ENCODE measurements at regions not wholly inside any gene's neighbourhood (a gene's known extent, or its start where the extent isn't known, plus 50 kb on each side); places are given as distances from the start of the nearest gene placed in this dataset.
"Not testable (repeated sequence)": the region's sequence is repeated elsewhere in the genome, so short reads cannot be mapped to it uniquely, and the experiment has no call there.

DNA sequence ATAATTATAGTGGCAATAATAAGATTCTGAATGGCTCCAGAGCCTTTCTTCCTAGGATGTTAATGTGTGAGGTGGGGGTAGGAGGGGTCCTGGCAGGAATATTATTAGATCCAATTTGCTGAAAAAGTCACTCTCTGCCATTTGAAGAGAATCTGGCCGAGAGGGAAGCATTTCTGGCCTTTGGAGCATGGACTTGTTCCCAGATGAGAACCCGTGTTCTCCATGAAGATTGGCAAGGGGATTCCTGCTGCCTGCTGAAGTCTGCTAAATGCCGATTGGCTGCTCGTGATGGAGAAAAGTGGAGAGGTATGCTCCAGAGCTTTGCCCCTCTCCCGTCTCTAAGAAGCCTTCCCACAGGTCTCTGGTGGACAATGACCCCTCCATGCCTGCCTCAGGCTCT lies 135.6 kb downstream of the TRIM43 start:
- DNase-seq (ENCODE audit: low spot score); H3K36me3 Mint-ChIP-seq (ENCODE audit: low read depth); H3K9me3 Mint-ChIP-seq; H3K4me1 Mint-ChIP-seq (ENCODE audit: low read depth); H3K4me3 Mint-ChIP-seq; H3K27ac Mint-ChIP-seq: not testable (repeated sequence)
- peaks cover 10% of the 10 kb centered on the region for H3K27me3 Mint-ChIP-seq (ENCODE audit: low read depth)

DNA sequence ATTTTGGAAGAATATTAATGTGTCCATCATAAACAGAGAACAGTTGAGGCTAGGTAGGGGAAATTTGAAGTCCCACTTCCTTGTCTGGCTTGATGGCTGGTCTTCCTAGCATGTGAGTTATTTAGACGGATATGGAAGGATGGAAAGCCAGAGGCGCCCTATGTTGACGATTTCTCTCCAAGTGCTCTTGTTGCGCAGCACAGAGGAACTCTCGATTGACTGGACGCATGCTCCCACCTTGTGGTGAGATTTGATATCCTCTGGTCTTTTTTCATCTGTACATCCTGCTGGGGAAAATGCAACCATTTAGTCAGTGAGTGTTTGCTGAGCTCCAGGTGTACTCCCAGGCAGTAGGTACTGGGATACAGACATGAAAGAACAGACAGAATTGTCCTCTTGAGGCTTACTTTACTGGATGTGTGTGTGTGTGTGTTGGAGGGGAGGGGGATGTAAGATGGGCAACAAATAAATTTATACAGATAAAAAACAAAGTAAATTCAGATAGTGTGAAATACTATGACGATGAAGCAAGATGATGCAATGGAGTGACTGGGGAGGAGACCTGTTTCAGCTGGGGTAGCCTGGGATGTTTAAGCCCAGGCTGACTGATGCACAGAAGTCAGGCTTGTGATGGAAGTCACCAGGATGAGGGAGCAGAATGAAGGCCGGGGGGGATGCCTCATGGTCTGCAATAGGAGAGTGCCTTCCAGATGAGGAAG lies 137.2 kb downstream of the TRIM43 start:
- Mint-ChIP-seq H3K4me3 (no peak overlapping the region), H3K27me3 (ENCODE audit: low read depth) (peaks cover 16% of the 10 kb centered on the region), H3K4me1 (ENCODE audit: low read depth) (no peaks in the 10 kb centered on the region), H3K27ac (no peak overlapping the region), H3K36me3 (ENCODE audit: low read depth) (no peaks in the 10 kb centered on the region), H3K9me3 (no peaks in the 10 kb centered on the region)
- peak; percentile 15 for DNase-seq (ENCODE audit: low spot score)

DNA sequence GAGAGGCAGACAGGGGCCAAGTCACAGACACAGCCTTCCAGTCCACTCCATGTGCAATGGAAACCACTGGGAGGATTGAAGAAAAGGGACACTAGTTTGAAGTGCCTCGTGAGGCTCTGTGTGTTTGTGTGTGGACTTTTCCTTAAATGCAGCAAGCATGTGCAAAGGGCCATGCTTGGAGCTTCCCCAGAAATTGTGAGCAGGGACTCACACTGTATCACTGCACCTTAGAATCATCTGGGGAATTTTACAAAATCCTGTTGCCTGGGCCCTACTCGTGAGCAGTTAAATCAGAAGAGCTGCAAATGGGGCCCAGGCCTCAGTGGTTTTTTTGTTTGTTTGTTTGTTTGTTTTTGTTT lies 137.8 kb downstream of the TRIM43 start:
- Mint-ChIP-seq H3K9me3 (no peaks in the 10 kb centered on the region), H3K4me1 (ENCODE audit: low read depth) (no peaks in the 10 kb centered on the region), H3K27me3 (ENCODE audit: low read depth) (peaks cover 16% of the 10 kb centered on the region), H3K36me3 (ENCODE audit: low read depth) (no peaks in the 10 kb centered on the region), H3K4me3 (no peak overlapping the region), H3K27ac (no peak overlapping the region)
- DNase-seq (ENCODE audit: low spot score): no peak

DNA sequence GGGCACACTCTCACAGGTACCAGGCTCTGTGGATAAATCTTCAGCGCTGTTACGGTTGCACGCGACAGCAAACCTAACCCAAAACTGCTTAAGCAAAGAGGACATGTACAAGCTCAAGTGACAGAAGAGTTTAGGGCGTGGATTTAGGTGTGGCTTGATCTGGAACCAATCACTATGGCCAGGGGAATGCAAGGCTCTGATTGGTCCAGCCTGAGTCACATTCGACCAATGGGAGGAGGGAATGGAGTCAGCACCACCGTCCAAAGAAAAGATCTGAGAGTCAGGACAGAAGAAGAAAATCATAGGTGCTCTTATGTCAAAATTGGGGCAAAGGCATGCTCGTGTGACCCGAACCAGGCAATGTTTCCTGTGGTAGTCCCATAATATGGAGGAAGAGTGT lies 139.0 kb downstream of the TRIM43 start:
- DNase-seq (ENCODE audit: low spot score): no peak
- Mint-ChIP-seq H3K9me3 (no peaks in the 10 kb centered on the region), H3K27me3 (ENCODE audit: low read depth) (peaks cover 24% of the 10 kb centered on the region), H3K4me3 (no peak overlapping the region), H3K27ac (no peak overlapping the region), H3K4me1 (ENCODE audit: low read depth) (no peaks in the 10 kb centered on the region), H3K36me3 (ENCODE audit: low read depth) (no peaks in the 10 kb centered on the region)

DNA sequence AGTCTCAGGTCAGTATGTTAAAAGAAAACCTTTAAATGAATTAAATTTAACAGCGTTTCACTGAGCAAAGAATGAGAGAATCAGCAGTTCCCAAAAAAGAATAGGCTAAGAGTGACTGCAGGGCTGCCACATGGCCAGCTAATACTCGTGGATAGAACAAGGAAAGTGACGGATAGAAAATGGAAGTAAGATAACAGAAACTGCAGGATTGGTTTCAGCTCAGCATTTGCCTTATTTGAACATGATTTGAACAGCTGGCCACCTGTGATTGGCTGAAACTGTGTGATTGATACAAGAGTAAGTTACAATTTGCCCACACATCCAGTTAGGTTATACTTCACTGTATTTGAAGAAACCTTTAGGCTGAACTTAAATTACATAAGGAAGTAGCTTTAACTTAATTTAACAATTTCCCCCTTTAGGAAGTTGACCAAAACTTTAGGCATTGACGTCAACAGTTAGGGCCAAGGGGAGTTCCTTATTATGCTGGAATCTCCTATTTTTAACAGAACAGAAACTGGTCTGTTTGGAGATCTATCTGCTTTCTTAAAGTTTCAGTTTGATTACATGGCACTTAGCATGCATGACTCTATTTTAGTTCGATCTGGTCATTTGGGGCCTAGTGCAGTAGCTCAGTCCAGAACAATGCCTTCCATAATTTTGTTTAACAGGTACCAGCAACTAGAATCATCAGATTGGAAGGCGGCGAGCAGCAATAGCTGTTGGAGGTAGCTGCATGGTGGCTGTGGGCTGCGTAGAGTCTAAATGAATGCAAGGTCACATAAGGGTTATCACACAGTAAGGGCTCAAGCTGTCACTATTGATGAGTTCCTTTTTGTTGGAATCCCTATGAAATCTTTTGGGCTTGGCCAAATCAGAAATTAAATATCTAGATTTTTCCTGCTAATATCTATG lies 143.4 kb downstream of the TRIM43 start:
- Mint-ChIP-seq H3K27ac (no peak overlapping the region), H3K9me3 (no peaks in the 10 kb centered on the region), H3K4me3 (no peak overlapping the region), H3K27me3 (ENCODE audit: low read depth) (peaks cover 19% of the 10 kb centered on the region), H3K36me3 (ENCODE audit: low read depth) (no peaks in the 10 kb centered on the region), H3K4me1 (ENCODE audit: low read depth) (no peaks in the 10 kb centered on the region)
- DNase-seq (ENCODE audit: low spot score): no peak

DNA sequence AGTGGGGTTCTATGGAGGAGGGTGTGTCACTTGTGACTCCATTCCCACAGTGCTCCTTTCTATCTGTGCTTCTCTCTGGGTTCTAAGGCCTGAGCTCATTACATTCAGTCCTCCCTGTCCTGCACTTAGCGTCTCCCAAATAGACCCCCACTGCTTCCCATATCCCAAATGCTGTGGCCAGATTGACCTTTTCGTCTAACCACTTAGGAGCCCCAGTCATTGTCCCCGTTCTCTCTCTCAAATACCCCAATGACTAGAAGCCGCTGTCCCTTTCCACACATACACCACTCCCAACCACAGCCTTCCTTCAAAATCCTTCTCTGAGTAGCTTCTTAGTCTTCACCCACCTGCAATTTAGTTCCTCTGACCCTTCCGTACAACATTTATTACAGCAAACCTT lies 146.5 kb downstream of the TRIM43 start:
- H3K9me3 Mint-ChIP-seq: no peaks in the 10 kb centered on the region
- H3K36me3 Mint-ChIP-seq (ENCODE audit: low read depth): no peaks in the 10 kb centered on the region
- no peak overlapping the region for H3K4me3 Mint-ChIP-seq
- peaks cover 19% of the 10 kb centered on the region for H3K27me3 Mint-ChIP-seq (ENCODE audit: low read depth)
- H3K4me1 Mint-ChIP-seq (ENCODE audit: low read depth): no peaks in the 10 kb centered on the region
- no peak for DNase-seq (ENCODE audit: low spot score)
- H3K27ac Mint-ChIP-seq: no peak overlapping the region

DNA sequence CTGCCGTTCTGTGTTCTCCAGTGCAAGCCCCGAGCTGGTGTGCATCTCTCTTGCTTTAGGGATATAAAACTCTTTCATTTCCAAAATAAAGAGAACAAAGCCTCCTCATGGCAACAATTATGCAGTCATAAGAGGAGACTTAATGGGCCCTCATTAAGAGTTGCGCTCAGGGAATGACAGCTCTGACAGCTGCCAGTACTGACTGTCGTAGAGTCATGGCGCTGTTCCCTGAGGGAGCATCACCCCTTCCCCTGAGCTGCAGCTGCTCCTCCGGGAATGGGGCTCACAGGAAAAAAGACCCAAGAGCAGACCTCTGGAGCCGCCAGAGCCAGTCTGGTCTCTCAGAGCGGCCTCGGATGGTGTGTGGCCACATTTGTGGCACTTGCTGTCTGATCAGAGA lies 160.3 kb downstream of the TRIM43 start:
- peaks cover 14% of the 10 kb centered on the region for H3K27me3 Mint-ChIP-seq (ENCODE audit: low read depth)
- not testable (repeated sequence) for H3K27ac Mint-ChIP-seq; DNase-seq (ENCODE audit: low spot score); H3K9me3 Mint-ChIP-seq; H3K36me3 Mint-ChIP-seq (ENCODE audit: low read depth); H3K4me1 Mint-ChIP-seq (ENCODE audit: low read depth); H3K4me3 Mint-ChIP-seq

DNA sequence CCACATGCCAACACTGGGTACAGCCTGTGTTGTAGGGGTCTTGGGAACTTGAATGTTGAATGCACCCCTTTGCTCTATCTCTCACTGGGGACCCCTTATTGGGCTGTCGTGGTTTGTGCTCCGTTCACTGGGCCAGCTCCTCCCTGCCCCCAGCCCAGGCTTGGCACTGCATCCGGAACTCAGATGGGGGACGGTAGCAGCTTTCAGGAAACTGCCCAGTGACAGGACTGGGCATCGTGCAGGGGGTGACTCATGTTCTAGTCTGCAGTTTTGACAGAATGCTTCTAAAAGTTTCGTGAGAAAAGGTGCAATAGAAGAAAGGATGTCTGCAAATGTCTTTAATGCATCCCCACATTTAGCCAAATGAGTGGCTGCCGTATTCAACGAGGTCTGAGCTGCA lies 162.0 kb downstream of the TRIM43 start:
- H3K4me1 Mint-ChIP-seq (ENCODE audit: low read depth); H3K27me3 Mint-ChIP-seq (ENCODE audit: low read depth); H3K4me3 Mint-ChIP-seq; DNase-seq (ENCODE audit: low spot score); H3K36me3 Mint-ChIP-seq (ENCODE audit: low read depth); H3K9me3 Mint-ChIP-seq; H3K27ac Mint-ChIP-seq: not testable (repeated sequence)

DNA sequence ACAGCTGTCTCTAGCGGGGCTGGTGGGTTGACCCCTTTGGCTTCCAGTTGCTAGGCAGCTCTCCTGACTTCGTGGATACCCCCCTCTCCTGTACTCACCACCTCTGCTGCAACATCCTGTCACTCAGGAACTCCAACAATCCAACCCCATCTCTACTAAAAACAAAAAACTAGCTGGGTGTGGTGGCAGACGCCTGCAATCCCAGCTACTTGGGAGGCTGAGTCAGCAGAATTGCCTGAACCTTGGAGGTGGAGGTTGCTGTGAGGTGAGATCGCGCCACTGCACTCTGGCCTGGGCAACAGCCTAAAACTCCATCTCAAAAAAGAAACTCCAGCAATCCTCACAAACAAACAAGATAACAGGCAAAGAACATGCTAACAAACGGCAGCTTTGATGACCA lies 162.4 kb downstream of the TRIM43 start:
- not testable (repeated sequence) for H3K27me3 Mint-ChIP-seq (ENCODE audit: low read depth); H3K36me3 Mint-ChIP-seq (ENCODE audit: low read depth); H3K9me3 Mint-ChIP-seq; H3K4me3 Mint-ChIP-seq; DNase-seq (ENCODE audit: low spot score); H3K4me1 Mint-ChIP-seq (ENCODE audit: low read depth); H3K27ac Mint-ChIP-seq

DNA sequence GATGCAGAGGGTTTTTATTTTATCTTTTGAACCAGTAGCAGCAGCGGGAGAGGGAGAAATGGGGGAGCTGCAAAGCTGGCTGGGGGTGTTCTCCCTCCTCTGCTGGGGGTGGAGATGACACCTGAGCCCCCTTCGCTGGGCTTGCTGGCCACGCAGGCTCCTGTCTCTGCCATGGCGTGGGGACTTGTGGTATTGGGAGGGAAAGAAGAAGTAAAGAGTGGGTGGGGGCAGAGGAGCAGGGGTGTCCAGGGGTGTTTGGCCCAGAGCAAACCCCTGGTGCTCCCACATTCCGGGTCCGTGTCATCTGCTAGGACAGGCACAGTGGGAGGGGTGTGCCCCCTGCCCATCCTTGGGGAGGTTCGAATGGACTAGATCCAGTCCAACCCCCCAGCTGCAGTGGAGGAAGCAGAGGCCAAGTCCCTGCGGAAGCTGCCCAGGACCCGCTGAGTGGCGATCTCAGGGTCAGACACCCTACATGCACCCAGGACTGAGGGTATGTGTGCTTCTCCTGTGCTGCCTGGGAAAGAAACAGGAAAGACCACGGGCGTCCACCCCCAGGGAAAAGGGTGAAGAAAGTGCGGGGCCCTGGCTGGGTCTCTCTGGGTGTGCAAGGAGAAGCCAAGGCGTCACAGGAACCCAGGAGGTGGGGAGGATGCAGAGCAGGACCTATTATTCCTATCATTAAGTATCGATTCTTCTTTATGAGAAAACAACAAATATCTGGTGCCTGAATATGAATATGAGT lies 163.2 kb downstream of the TRIM43 start:
- H3K36me3 Mint-ChIP-seq (ENCODE audit: low read depth); H3K9me3 Mint-ChIP-seq; H3K4me3 Mint-ChIP-seq; H3K4me1 Mint-ChIP-seq (ENCODE audit: low read depth); DNase-seq (ENCODE audit: low spot score); H3K27ac Mint-ChIP-seq; H3K27me3 Mint-ChIP-seq (ENCODE audit: low read depth): not testable (repeated sequence)

DNA sequence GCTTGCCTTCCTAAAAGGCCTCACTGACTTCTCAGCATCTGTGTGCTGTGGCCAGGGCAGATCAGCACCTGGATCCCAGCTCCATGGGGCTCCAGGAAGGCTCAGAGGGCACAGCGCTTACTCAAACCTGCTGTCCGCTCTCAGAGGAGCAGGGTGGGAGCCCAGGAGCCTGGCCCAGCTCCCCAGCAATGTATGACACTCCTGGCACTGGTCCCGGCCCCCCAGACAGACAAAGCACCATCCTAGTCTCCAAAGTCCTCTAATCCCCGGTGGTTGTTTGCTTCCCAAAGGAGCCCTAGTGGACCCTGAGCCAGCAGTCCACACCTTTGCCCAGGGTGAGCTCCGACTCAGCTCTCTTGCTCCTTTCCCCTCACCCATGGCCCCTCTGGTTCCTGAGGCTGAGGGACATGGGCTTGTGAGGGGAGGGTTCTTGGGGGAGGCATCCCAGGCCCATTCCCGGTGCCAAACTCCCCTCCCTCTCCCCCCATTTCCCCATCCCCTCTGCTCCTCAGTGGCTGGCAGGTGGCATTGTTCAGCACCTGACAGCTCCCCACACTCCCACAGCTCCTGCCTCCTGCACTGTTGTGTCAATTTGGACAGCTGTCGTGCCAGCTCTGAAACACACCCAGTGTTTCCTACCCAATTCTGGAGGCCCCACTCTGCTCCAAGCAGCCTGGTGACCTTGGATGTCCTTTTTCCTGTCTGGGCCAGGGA lies 164.3 kb downstream of the TRIM43 start:
- H3K27me3 Mint-ChIP-seq (ENCODE audit: low read depth); H3K36me3 Mint-ChIP-seq (ENCODE audit: low read depth); H3K27ac Mint-ChIP-seq; H3K4me1 Mint-ChIP-seq (ENCODE audit: low read depth); DNase-seq (ENCODE audit: low spot score); H3K4me3 Mint-ChIP-seq; H3K9me3 Mint-ChIP-seq: not testable (repeated sequence)

DNA sequence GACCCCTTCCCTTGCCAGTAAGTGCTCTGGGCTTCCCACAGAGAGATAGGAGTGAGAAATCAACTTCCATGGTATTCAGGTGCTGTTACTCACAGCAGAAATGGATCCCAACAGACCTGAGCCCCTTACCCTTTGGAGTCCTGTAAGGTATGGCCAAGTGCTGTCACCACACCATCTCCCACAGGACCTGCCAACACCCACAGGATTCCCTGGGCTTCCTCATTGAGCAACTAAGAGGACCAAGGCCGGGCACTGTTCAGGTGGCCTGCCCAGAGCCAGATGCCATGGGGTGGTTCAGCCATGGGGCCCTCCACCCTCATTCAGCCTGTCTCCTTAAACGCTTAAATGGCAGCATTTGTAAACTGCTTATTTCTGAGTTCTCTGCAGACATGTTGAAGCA lies 166.2 kb downstream of the TRIM43 start:
- H3K9me3 Mint-ChIP-seq: no peaks in the 10 kb centered on the region
- H3K27ac Mint-ChIP-seq: no peak overlapping the region
- H3K27me3 Mint-ChIP-seq (ENCODE audit: low read depth): no peaks in the 10 kb centered on the region
- no peaks in the 10 kb centered on the region for H3K4me1 Mint-ChIP-seq (ENCODE audit: low read depth)
- H3K36me3 Mint-ChIP-seq (ENCODE audit: low read depth): no peaks in the 10 kb centered on the region
- no peak overlapping the region for H3K4me3 Mint-ChIP-seq
- no peak for DNase-seq (ENCODE audit: low spot score)

DNA sequence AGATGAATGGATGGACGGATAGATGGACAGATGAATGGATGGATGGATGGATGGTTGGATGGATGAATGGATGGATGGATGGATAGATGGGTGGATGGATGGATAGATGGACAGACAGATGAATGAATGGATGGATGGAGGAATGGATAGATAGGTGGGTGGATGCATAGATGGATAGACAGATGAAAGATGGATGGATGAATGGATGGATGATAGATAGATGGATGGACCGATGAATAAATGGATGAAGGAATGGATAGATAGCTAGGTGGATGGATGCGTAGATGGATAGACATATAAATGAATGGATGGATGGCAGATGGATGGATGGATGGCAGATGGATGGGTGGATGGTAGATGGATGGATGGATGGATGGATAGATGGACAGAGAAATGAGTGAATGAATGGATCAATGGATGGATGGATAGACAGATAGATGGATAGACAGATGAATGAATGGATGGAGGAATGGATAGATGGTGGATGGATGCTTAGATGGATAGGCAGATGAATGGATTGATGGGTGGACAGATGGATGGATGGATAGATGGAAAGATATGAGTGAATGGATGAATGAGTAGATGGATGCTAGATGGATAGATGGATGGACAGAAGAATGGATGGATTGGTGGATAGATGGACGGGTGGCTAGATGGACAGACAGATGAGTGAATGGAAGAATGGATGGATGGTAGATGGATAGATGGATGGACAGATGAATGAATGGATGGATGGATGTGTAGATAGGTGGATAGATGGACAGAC lies 167.9 kb downstream of the TRIM43 start:
- Mint-ChIP-seq H3K36me3 (ENCODE audit: low read depth) (no peaks in the 10 kb centered on the region), H3K9me3 (no peaks in the 10 kb centered on the region), H3K4me3 (no peak overlapping the region), H3K27me3 (ENCODE audit: low read depth) (no peaks in the 10 kb centered on the region), H3K4me1 (ENCODE audit: low read depth) (no peaks in the 10 kb centered on the region), H3K27ac (no peak overlapping the region)
- no peak for DNase-seq (ENCODE audit: low spot score)

Data from T-helper 2 cell treated with Interferon-gamma antibody and Interleukin-4, amounts not matched to agents 5 μg/mL and 100 μg/mL, for 36 hours (primary cell).